Liver (tissue), 8 donors: ENCODE measurements at regions not wholly inside any gene's neighbourhood (a gene's known extent, or its start where the extent isn't known, plus 50 kb on each side); places are given as distances from the start of the nearest gene placed in this dataset.
A peak's percentile ranks its signal among the peaks of the same experiment; 100 is the strongest.

Experiments
- DNase-seq: peaks from one replicate; pipeline ENCODE4 v3.0.0-alpha.2; 2017; ENCODE audit warnings: low spot score
- H3K27ac ChIP-seq, 2 donors: one replicate each; pipeline ENCODE4 v1.7.0; 2013; ENCODE audit warnings: inconsistent platforms in 2 of 2, low read length in 2 of 2, control low read depth in 1 of 2, low read depth in 1 of 2, mild to moderate bottlenecking in 1 of 2
- H3K27me3 ChIP-seq, 4 donors: one replicate each; pipeline versions ENCODE4 v1.6.1 to v1.7.0; 2013; ENCODE audit warnings: low read length in 3 of 4, inconsistent platforms in 1 of 4, mild to moderate bottlenecking in 1 of 4, moderate library complexity in 1 of 4; ENCODE audit not compliant: control insufficient read depth in 4 of 4, insufficient read depth in 4 of 4
- H3K36me3 ChIP-seq, 4 donors: one replicate each; pipeline versions ENCODE4 v1.6.1 to v1.7.0; 2013; ENCODE audit warnings: low read length in 3 of 4, mild to moderate bottlenecking in 3 of 4, low read depth in 1 of 4, moderate library complexity in 1 of 4; ENCODE audit not compliant: control insufficient read depth in 4 of 4, insufficient read depth in 3 of 4
- H3K4me1 ChIP-seq, 4 donors: one replicate each; pipeline versions ENCODE4 v1.6.1 to v1.7.0; 2013; ENCODE audit warnings: low read length in 3 of 4, mild to moderate bottlenecking in 3 of 4, moderate library complexity in 1 of 4; ENCODE audit not compliant: control insufficient read depth in 4 of 4, insufficient read depth in 4 of 4
- H3K4me3 ChIP-seq, 3 donors: one replicate each; pipeline versions ENCODE4 v1.6.1 to v1.7.0; 2013; ENCODE audit warnings: low read length in 3 of 3, control low read depth in 1 of 3, low read depth in 1 of 3, mild to moderate bottlenecking in 1 of 3
- H3K9ac ChIP-seq, 2 donors: one replicate each; pipeline ENCODE4 v1.7.0; 2013; ENCODE audit warnings: low read length in 2 of 2, mild to moderate bottlenecking in 2 of 2, moderate library complexity in 2 of 2, control low read depth in 1 of 2, low read depth in 1 of 2
- H3K9me3 ChIP-seq, 4 donors: one replicate each; pipeline versions ENCODE4 v1.6.1 to v1.7.0; 2013; ENCODE audit warnings: low read length in 3 of 4; ENCODE audit not compliant: control insufficient read depth in 4 of 4
- ATF3 ChIP-seq: IDR thresholded peaks from 2 replicates; pipeline ENCODE4 v1.6.1; 2016; ENCODE audit warnings: antibody characterized with exemption
- EGR1 ChIP-seq, 2 donors: IDR thresholded peaks; 2 replicates each; pipeline ENCODE4 v1.6.1; 2016 to 2018; ENCODE audit warnings: antibody characterized with exemption in 2 of 2, low read depth in 2 of 2
- FOXA1 ChIP-seq: IDR thresholded peaks from 2 replicates; pipeline ENCODE4 v1.6.1; 2016; ENCODE audit warnings: antibody characterized with exemption
- GABPA ChIP-seq, 2 donors: IDR thresholded peaks in 1 of 2; conservative IDR thresholded peaks in 1 of 2; 2 replicates each; pipeline ENCODE4 v1.6.1; 2016; ENCODE audit warnings: antibody characterized with exemption in 2 of 2, mild to moderate bottlenecking in 1 of 2, moderate library complexity in 1 of 2
- HNF4A ChIP-seq, 2 donors: conservative IDR thresholded peaks; 2 replicates each; pipeline ENCODE4 v1.6.1; 2016; ENCODE audit warnings: antibody characterized with exemption in 2 of 2, mild to moderate bottlenecking in 2 of 2
- HNF4G ChIP-seq: IDR thresholded peaks from 2 replicates; pipeline ENCODE4 v1.6.1; 2016; ENCODE audit warnings: antibody characterized with exemption
- JUND ChIP-seq, 2 donors: IDR thresholded peaks; 2 replicates each; pipeline ENCODE4 v1.6.1; 2016; ENCODE audit warnings: antibody characterized with exemption in 2 of 2
- NR2F2 ChIP-seq: IDR thresholded peaks from 2 replicates; pipeline ENCODE4 v1.6.1; 2016; ENCODE audit warnings: antibody characterized with exemption
- RAD21 ChIP-seq, 2 donors: IDR thresholded peaks; 2 replicates each; pipeline ENCODE4 v1.6.1; 2016; ENCODE audit warnings: antibody characterized with exemption in 2 of 2, mild to moderate bottlenecking in 2 of 2
- RXRA ChIP-seq, 2 donors: IDR thresholded peaks; 2 replicates each; pipeline ENCODE4 v1.6.1; 2017 to 2018; ENCODE audit warnings: antibody characterized with exemption in 2 of 2, mild to moderate bottlenecking in 1 of 2
- WGBS: extraction: QIAGEN DNeasy Blood & Tissue Kit; methylation state at CpG from one replicate; pipeline ENCODE4 v1.1.7; 2013; 5-methylcytosine and 5-hydroxymethylcytosine counted together
- TF ChIP-seq, protein P1 (sequence below): IDR thresholded peaks from 2 replicates; pipeline ENCODE4 v1.6.1; 2016; ENCODE audit warnings: antibody characterized with exemption, mild to moderate bottlenecking
- TF ChIP-seq, protein P2 (sequence below): IDR thresholded peaks from 2 replicates; pipeline ENCODE4 v1.6.1; 2016; ENCODE audit warnings: antibody characterized with exemption
- TF ChIP-seq, protein P3 (sequence below): fragments of 150-350 bp; IDR thresholded peaks from 2 replicates; pipeline ENCODE4 v1.5.1; 2017; ENCODE audit warnings: improper control_type of control experiment, low read depth, low read length; ENCODE audit not compliant: missing input control
- donor health status: healthy.
- donor health status: healthy.
- donor health status: healthy.
- donor health status: healthy.
- donor health status: healthy.

- TF ChIP-seq, protein P1, sequence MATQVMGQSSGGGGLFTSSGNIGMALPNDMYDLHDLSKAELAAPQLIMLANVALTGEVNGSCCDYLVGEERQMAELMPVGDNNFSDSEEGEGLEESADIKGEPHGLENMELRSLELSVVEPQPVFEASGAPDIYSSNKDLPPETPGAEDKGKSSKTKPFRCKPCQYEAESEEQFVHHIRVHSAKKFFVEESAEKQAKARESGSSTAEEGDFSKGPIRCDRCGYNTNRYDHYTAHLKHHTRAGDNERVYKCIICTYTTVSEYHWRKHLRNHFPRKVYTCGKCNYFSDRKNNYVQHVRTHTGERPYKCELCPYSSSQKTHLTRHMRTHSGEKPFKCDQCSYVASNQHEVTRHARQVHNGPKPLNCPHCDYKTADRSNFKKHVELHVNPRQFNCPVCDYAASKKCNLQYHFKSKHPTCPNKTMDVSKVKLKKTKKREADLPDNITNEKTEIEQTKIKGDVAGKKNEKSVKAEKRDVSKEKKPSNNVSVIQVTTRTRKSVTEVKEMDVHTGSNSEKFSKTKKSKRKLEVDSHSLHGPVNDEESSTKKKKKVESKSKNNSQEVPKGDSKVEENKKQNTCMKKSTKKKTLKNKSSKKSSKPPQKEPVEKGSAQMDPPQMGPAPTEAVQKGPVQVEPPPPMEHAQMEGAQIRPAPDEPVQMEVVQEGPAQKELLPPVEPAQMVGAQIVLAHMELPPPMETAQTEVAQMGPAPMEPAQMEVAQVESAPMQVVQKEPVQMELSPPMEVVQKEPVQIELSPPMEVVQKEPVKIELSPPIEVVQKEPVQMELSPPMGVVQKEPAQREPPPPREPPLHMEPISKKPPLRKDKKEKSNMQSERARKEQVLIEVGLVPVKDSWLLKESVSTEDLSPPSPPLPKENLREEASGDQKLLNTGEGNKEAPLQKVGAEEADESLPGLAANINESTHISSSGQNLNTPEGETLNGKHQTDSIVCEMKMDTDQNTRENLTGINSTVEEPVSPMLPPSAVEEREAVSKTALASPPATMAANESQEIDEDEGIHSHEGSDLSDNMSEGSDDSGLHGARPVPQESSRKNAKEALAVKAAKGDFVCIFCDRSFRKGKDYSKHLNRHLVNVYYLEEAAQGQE: no peak
- TF ChIP-seq, protein P2, sequence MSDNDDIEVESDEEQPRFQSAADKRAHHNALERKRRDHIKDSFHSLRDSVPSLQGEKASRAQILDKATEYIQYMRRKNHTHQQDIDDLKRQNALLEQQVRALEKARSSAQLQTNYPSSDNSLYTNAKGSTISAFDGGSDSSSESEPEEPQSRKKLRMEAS: no peak
- peak; percentile 19 for TF ChIP-seq ATF3
- peak; percentile 48 for TF ChIP-seq HNF4G
- no peak for TF ChIP-seq EGR1 (IDR thresholded peaks at IDR 0.05; ENCODE audit: low read depth in 2 of 2)
- TF ChIP-seq HNF4A (conservative IDR thresholded peaks at IDR 0.05): peak; percentile 55 to 66
- no peak for TF ChIP-seq NR2F2
Measured at GRCh38 chr3:153752405-153753027, 368.7 kb upstream of the ARHGEF26 start (continued).

DNA sequence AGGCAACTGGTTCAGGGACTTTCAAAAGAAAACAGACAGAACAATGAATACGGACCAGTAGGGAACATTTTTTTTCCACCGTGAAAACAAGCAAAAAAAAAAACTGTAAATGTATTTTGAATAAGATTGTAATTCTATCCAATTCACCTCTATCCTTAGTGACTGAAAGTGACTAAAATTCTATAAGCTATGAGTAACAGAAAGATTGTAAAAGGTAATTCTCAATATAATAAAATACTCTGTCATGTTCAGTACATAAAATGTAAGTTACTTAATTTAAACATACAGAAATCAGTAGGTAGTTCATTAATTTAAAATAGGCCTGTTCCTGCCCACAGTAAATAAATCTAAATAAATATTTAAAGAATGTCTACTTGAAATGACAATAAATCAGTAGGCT, 368.2 kb upstream of the ARHGEF26 start:
- Histone ChIP-seq H3K4me3 (no peak overlapping the region), H3K9ac (no peak overlapping the region), H3K9me3 (no peaks in the 10 kb centered on the region), H3K27me3 (no peaks in the 10 kb centered on the region), H3K4me1 (peaks cover 0 to 7% (median 0%) of the 10 kb centered on the region in 4 donors), H3K27ac (no peak overlapping the region), H3K36me3 (no peaks in the 10 kb centered on the region)
- WGBS: 30% methylated on average over 2 of the region's 2 CpGs
- TF ChIP-seq EGR1 (IDR thresholded peaks at IDR 0.05; ENCODE audit: low read depth in 2 of 2) (no peak), HNF4A (conservative IDR thresholded peaks at IDR 0.05) (no peak), RXRA (IDR thresholded peaks at IDR 0.05) (no peak), FOXA1 (no peak)
- TF ChIP-seq, protein P3, sequence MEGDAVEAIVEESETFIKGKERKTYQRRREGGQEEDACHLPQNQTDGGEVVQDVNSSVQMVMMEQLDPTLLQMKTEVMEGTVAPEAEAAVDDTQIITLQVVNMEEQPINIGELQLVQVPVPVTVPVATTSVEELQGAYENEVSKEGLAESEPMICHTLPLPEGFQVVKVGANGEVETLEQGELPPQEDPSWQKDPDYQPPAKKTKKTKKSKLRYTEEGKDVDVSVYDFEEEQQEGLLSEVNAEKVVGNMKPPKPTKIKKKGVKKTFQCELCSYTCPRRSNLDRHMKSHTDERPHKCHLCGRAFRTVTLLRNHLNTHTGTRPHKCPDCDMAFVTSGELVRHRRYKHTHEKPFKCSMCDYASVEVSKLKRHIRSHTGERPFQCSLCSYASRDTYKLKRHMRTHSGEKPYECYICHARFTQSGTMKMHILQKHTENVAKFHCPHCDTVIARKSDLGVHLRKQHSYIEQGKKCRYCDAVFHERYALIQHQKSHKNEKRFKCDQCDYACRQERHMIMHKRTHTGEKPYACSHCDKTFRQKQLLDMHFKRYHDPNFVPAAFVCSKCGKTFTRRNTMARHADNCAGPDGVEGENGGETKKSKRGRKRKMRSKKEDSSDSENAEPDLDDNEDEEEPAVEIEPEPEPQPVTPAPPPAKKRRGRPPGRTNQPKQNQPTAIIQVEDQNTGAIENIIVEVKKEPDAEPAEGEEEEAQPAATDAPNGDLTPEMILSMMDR: no peak
- no peak for DNase-seq

DNA sequence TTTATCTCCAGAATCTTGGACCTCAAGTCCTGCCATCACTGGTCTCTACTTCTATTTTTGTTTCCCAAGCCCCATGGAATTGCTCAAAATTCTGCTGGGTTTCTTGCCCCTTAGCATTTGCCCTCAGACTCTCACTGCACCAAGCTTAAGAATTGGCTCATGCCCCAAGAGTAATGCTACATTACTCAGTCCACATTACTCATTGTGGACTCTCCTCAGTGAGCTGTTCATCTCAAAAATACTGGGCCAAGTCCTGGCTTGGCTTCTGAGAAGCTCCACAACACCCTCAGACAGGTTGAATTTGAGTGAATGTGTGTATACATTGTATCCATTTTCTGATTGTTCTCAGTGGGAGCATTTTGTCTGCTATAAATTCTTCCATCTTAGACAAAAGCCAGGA, 364.4 kb upstream of the ARHGEF26 start:
- no peak for DNase-seq
- H3K9me3 ChIP-seq: no peaks in the 10 kb centered on the region
- H3K36me3 ChIP-seq: no peaks in the 10 kb centered on the region
- peaks cover 0 to 7% (median 0%) of the 10 kb centered on the region in 4 donors for H3K4me1 ChIP-seq
- no peak overlapping the region for H3K9ac ChIP-seq
- no peak overlapping the region for H3K4me3 ChIP-seq
- H3K27me3 ChIP-seq: no peaks in the 10 kb centered on the region
- H3K27ac ChIP-seq: no peak overlapping the region
- no peak for TF ChIP-seq ATF3
- no peak for TF ChIP-seq FOXA1
- TF ChIP-seq RAD21 (IDR thresholded peaks at IDR 0.05): no peak
- TF ChIP-seq GABPA (IDR thresholded peaks at IDR 0.05 in 1 of 2, conservative IDR thresholded peaks at IDR 0.05 in 1 of 2): no peak
- no peak for TF ChIP-seq JUND (IDR thresholded peaks at IDR 0.05)
- no peak for TF ChIP-seq RXRA (IDR thresholded peaks at IDR 0.05)
